ENCODE measurements at regions not wholly inside any gene's neighbourhood (a gene's known extent, or its start where the extent isn't known, plus 50 kb on each side); places are given as distances from the start of the nearest gene placed in this dataset.
"Not testable (repeated sequence)": the region's sequence is repeated elsewhere in the genome, so short reads cannot be mapped to it uniquely, and the experiment has no call there.

DNA sequence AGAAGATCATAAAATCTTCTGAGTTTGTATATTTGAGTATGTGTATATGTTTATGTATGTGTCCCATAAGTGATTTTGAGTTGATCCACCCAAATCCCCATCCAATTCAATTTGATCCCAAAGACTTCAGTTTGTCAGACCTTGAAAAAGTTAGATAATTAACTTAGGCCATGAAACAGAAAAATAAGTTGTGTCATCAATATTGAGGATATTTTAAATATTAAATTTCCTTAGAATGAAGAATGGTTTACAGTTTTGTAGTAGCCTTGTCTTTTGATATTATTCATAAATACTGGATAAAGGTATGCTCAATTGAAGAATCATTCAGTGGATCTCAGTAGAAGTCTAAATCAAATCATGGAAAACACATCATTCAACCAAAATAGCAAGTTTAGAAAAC, 864.4 kb upstream of the INTU start:
- Histone ChIP-seq H3K9me3 (no peaks in the 10 kb centered on the region; the same call in 1 of the 2 replicates), H3K4me3 (no peak overlapping the region), H3K36me3 (no peaks in the 10 kb centered on the region), H3K27me3 (no peaks in the 10 kb centered on the region)
- DNase-seq, result no peak

DNA sequence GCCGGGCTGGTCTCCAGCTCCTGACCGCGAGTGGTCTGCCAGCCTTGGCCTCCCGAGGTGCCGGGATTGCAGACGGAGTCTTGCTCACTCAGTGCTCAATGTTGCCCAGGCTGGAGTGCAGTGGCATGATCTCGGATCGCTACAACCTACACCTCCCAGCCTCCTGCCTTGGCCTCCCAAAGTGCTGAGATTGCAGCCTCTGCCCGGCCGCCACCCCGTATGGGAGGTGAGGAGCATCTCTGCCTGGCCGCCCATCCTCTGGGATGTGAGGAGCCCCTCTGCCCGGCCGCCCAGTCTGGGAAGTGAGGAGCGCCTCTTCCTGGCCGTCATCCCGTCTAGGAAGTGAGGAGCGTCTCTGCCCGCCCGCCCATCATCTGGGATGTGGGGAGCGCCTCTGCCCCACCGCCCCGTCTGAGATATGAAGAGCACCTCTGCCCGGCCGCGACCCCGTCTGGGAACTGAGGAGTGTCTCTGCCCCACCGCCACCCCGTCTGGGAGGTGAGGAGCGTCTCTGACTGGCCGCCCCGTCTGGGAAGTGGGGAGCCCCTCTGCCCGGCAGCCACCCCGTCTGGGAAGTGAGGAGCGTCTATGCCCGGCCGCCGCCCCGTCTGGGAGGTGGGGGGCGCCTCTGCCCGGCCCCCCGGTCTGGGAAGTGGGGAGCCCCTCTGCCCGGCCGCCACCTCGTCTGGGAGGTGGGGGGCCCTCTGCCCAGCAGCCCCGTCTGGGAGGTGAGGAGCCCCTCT, 861.8 kb upstream of the INTU start:
- not testable (repeated sequence) for H3K27me3 ChIP-seq, H3K36me3 ChIP-seq, H3K4me3 ChIP-seq, DNase-seq, H3K9me3 ChIP-seq

DNA sequence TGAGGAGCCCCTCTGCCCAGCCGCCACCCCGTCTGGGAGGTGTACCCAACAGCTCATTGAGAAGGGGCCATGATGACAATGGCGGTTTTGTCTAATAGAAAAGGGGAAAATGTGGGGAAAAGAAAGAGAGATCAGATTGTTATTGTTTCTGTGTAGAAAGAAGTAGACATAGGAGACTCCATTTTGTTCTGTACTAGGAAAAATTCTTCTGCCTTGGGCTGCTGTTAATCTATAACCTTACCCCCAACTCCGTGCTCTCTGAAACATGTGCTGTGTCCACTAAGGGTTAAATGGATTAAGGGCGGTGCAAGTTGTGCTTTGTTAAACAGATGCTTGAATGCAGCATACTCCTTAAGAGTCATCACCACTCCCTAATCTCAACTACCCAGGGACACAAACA, 861.1 kb upstream of the INTU start:
- H3K9me3 ChIP-seq, result not testable (repeated sequence)

DNA sequence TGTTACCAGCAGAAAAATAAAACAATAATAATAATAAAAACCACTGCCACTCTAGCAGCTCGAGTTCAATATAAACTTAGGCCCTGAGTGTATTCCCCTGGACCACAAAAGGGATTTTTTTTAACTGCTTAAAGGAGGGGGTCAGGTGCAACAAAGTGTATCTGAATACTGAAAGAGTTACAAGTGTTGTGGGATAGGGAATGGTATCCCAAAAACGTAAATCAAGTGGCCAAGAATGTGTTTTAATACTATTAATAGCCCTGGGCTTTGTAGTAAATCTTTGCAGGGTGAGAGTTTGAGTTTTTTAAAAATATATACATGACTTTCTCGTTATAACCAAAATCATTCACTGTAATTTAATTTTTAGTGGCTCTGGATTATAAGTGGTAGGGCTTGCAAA, 860.1 kb upstream of the INTU start:
- Histone ChIP-seq H3K36me3 (no peaks in the 10 kb centered on the region), H3K4me3 (no peak overlapping the region)
- DNase-seq, result no peak

More for the DNA sequence above, 861.1 kb upstream of the INTU start:
- not testable (repeated sequence) for H3K36me3 ChIP-seq, H3K4me3 ChIP-seq, DNase-seq, H3K27me3 ChIP-seq

DNA sequence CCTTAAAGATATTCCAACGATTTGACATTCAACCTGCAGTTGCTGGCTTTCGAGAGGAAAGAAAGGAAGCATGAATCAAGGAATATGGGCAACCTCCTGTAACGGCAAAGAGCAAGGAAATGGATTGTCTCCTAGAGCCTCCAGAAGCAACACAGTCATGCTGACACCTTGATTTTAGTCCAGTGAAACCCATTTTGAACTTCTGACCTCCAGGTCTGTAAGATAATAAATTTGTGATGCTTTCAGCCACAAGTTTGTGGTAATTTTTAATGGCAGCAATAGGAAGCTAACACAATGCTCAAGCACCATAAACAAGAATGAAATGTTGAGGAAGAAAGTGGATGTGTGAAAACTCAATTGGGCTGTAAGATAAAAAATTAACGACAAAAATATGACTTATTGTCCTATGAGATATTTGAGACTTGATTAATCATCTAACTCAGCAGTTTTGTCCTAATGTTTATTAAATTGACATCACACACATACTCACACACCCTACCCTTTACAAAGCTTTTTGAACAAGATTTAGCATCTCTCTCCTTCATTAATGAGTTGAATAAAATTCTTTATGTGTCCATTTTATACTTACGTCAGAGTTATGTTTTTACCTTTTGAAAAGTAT, 857.2 kb upstream of the INTU start:
- no peak overlapping the region for H3K4me3 ChIP-seq
- H3K27me3 ChIP-seq, result no peaks in the 10 kb centered on the region
- no peaks in the 10 kb centered on the region for H3K36me3 ChIP-seq
- no peak for DNase-seq
- no peaks in the 10 kb centered on the region for H3K9me3 ChIP-seq

More for the DNA sequence above, 860.1 kb upstream of the INTU start:
- H3K27me3 ChIP-seq, result no peaks in the 10 kb centered on the region
- H3K9me3 ChIP-seq, result no peaks in the 10 kb centered on the region

DNA sequence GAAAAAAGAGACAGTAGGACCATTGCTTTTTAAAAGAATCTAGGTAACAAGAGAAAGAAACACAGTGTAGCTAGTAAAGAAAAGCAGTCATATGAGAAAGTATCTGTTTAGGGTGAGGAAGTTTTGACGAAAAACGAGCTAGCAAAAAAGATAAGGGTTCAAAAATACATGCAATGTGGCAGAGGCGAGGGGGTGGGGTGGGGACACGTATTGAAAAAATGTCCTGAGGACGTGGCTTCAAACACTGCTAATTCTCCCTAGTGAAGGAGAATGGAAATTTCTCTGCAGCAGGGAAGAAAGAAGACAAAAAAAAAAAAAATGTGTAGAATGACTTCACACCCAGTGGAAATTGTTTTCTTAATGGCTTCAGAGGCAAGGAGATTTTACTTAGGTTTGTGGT, 856.4 kb upstream of the INTU start:
- no peaks in the 10 kb centered on the region for H3K36me3 ChIP-seq
- no peak for DNase-seq
- H3K9me3 ChIP-seq, result no peaks in the 10 kb centered on the region
- H3K4me3 ChIP-seq, result no peak overlapping the region
- H3K27me3 ChIP-seq, result no peaks in the 10 kb centered on the region

DNA sequence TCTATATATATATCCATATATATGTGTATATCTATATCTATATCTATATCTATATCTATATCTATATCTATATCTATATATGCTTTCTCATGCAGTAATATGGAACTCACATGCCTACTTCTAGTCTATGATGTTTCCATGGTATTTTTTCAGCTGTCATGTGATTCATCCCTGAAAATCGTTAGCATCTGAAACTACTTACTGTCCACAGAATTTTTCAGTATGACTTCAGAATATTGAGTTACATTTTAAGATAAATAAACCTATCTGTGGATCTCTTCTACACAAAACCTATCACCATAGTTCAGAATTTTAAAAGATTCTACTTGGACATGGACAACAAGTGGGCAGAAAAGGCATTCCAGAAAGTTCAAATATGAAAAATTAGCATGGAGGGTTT, 855.1 kb upstream of the INTU start:
- no peaks in the 10 kb centered on the region for H3K9me3 ChIP-seq
- H3K27me3 ChIP-seq, result no peaks in the 10 kb centered on the region
- H3K36me3 ChIP-seq, result no peaks in the 10 kb centered on the region
- no peak for DNase-seq
- H3K4me3 ChIP-seq, result no peak overlapping the region

DNA sequence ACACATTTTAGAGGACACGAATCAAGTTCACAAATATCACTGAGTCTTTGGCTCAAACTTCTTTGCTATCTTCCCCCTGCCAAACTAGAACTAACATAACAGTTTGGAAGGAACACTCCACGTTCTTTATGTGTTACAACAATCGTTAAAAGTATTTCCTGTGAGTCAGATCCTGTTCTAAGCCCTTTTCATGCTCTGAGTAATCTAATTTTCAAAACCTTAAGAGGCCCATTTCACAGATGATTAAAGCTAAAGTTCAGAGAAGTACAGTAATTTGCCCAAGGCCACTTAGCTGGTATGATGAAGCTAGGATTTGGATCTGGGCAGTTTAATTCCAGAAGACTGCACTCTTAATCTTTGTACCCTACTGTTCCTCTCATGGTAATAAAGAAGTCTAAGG, 854.4 kb upstream of the INTU start:
- DNase-seq, result no peak
- Histone ChIP-seq H3K4me3 (no peak overlapping the region), H3K9me3 (no peaks in the 10 kb centered on the region), H3K36me3 (no peaks in the 10 kb centered on the region), H3K27me3 (no peaks in the 10 kb centered on the region)

DNA sequence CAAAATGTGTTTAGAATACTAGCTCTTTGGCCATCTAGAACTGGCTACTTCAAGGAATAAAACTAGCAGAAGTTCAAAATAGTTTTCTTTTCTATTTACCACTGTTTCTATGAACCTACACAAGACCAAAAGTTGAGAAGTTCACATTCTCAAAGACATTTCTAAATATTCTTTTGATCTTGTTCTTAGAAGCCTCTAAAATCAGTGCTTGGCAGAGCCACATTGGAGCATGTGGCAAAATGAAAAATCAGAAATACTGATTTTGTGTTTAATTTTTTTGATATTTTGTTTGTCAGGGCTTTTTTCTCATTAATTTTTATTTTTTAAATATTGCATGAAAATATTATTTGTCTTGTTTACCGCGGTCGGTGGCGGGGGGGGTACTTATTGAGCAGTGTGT, 853.8 kb upstream of the INTU start:
- H3K27me3 ChIP-seq, result no peaks in the 10 kb centered on the region
- DNase-seq, result no peak
- no peak overlapping the region for H3K4me3 ChIP-seq
- H3K9me3 ChIP-seq, result no peaks in the 10 kb centered on the region
- no peaks in the 10 kb centered on the region for H3K36me3 ChIP-seq

DNA sequence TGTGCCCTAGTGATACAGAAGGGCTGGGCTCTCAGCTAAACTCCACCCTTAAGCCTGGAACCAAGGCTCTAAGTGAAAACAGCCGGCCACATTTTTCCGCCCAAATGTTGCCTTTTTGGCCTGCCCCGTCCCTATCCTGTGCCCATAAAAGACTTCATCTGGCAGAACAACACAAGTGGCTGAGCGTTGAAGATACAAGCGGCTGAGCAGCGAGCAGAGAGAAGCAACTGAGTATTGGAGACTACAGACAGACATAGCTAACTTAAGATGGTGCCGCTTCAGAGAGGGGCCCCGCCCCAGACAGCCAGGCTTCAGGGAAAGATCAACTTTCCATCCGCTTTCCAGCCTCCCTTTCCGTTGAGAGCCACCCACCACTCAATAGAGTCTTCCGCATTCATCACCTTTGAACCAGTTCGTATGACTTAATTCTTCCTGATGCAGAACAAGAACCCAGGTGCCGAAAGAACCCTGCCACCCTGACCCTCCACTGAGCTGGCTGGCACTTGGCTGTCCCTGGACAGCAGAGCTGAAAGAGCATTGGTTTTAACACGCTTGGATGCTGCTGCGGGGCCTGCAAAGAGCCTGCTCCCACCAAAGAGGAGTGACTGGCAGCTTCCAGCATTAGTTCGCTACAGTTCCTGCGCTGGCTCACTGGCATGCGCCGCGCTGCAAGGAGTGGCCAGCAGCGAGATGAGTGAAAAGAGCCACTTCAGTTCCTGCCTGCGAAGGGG, 853.2 kb upstream of the INTU start:
- H3K4me3 ChIP-seq, result no peak overlapping the region
- no peak for DNase-seq

DNA sequence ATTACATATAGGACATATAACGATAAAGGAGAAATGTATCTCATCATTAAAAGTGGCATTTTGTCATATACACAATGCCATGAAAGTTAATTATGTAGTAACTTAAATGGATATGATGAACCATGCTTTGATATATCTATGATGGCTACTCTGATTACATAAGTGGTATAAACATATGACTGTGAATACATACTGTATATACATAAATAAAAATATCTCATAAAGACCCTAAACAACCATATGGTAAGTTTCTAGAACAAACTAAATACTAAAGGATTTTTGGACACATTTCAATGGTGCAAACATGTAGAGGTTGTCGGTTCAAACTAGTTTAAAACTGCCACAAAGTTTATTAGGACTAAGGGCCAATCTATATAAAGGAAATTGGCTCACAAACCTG, 849.6 kb upstream of the INTU start:
- Histone ChIP-seq H3K9me3 (no peaks in the 10 kb centered on the region), H3K27me3 (no peaks in the 10 kb centered on the region), H3K4me3 (no peak overlapping the region), H3K36me3 (no peaks in the 10 kb centered on the region)
- no peak for DNase-seq

More for the DNA sequence above, 853.2 kb upstream of the INTU start:
- Histone ChIP-seq H3K36me3 (no peaks in the 10 kb centered on the region), H3K9me3 (no peaks in the 10 kb centered on the region), H3K27me3 (no peaks in the 10 kb centered on the region)

DNA sequence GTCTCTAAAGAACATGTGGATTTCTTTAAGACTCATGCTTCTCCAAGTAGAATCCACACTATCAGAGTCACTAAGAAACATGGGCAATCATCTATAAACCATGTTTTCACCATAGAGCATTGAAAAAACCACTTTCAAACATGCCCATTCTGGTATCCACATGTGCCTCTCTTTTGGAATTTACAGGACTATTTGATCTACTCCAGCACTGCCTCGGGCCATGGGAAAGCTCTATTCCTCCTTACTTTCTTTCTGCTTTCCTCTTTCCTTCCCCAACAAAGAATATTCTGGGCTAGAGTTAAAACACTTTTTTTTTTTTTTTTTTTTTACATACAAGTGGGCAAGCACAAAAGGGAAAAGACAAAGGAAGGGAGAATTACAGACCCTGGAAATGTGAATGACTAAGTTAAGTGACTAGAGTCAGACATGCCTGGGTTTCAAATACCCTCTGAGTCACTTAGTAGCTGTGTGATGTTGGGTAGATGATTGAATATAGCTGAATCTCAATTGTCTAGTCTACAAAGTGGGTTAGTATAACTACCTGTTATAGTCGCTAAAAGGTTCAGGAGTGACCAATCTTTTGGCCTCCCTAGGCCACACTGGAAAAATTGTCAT, 847.7 kb upstream of the INTU start:
- Histone ChIP-seq H3K4me3 (no peak overlapping the region), H3K9me3 (no peaks in the 10 kb centered on the region), H3K27me3 (no peaks in the 10 kb centered on the region), H3K36me3 (no peaks in the 10 kb centered on the region)
- no peak for DNase-seq

DNA sequence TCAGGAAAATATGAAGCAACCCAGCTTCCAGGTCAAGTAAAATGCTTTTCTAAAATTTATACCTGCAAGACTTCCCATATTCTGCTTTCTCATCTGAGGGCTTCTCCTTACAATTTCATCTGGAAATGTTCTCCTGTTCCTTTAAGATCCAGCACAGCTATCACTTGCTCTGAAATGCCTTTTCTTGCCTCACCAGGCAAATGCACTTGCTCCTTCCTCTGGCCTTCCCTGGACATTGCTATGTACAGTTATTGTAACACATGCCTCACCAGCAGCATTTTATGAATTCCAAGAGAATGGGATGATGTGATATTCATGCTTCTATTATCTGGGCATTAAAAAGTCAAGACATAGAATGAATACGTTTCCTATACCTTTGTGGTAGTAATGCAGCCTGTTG, 842.1 kb upstream of the INTU start:
- Histone ChIP-seq H3K9me3 (no peaks in the 10 kb centered on the region), H3K36me3 (no peaks in the 10 kb centered on the region), H3K27me3 (no peaks in the 10 kb centered on the region), H3K4me3 (no peak overlapping the region)
- no peak for DNase-seq

DNA sequence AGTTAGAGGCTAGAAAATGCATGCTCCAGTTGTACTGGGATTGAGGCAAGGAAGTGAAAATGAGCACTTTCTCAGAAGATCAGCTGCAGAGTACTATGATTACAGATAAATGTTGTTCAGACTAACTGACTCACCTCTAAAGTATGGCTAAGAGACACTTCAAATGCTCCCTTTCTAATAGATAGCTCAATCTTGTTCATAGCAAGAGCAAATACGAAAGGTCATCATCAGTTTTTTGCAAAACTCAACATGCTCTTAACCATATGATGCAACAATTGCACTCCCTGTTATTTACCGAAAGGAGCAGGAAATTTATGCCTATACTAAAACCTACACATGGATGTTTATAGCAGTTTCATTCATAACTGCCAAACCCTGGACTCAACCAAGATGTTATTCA, 838.4 kb upstream of the INTU start:
- no peaks in the 10 kb centered on the region for H3K36me3 ChIP-seq
- no peak for DNase-seq
- no peaks in the 10 kb centered on the region for H3K27me3 ChIP-seq
- no peak overlapping the region for H3K4me3 ChIP-seq
- no peaks in the 10 kb centered on the region for H3K9me3 ChIP-seq

DNA sequence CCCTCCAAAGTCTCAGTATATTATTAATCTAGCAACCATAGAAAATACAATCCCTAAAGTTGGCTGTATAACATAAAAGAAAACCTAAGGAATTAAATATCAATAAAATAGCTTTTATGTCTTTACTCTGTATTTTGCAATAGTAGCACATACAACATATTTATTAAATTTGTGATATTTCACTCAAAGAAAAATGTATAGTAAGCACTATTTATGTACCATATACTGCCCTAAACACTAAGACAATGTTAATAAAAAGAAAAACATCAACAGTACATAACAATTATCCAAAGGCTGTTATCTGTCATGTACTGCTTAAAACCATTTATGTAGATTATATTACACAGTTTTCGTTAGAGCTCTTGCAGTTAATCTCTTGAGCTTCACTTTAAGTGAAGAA, 834.5 kb upstream of the INTU start:
- H3K9me3 ChIP-seq, result no peaks in the 10 kb centered on the region
- no peaks in the 10 kb centered on the region for H3K36me3 ChIP-seq
- H3K4me3 ChIP-seq, result no peak overlapping the region
- no peaks in the 10 kb centered on the region for H3K27me3 ChIP-seq
- DNase-seq, result no peak

DNA sequence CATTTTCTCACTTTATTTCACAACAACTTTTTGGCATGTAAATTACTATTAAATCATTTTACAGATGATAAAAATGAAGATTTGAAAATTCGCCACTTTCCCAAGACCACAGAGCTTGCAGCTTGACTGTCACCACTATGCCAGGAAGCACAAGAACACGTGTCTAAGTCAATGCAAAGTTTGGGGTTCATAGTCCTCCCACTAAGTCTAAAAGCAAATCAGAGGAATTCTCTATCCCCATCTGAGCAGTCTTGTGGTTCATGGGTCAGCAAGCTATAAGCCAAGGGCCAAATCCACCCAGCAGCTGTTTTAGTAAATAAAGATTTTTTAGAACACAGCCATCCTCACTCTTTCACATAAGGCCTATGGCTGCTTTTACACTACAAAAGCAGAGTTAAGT, 833.3 kb upstream of the INTU start:
- Histone ChIP-seq H3K4me3 (no peak overlapping the region), H3K36me3 (no peaks in the 10 kb centered on the region), H3K27me3 (no peaks in the 10 kb centered on the region), H3K9me3 (no peaks in the 10 kb centered on the region)
- no peak for DNase-seq

DNA sequence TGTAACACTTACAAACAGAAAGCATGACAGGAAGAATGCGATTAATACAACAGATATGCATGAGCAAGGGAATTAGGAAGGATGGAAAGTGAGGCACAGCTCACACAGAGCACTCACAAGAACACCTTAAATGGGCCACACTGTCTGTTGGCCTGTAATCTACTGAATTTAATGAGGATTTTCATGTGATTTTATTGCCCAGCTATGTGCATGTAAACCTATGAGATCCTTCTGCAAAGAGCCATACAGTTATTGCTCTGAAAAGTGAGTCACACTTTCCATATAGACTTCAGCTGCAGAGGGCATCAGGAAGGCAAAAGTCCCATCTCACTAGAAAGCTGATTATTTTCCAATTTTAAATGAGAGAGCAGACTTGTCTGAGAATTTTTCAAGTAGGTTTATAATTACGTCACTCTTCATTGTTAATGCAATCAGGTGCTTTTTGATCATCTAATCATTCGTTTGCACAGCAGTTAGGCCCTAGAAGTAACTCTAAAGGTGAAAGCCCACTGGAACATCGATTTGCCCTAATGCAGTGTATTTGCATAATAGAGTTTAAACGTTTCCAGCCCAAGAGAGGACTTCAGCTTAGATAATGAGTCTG, 832.7 kb upstream of the INTU start:
- H3K36me3 ChIP-seq, result no peaks in the 10 kb centered on the region
- no peaks in the 10 kb centered on the region for H3K27me3 ChIP-seq
- H3K9me3 ChIP-seq, result no peaks in the 10 kb centered on the region
- DNase-seq, result no peak
- H3K4me3 ChIP-seq, result no peak overlapping the region
